Hematopoietic multipotent progenitor cell treated with erythropoietin and hydrocortisone succinate and interleukin-3 and kit ligand, for 8 days (in vitro differentiated cells): ENCODE measurements at regions not wholly inside any gene's neighbourhood (a gene's known extent, or its start where the extent isn't known, plus 50 kb on each side); places are given as distances from the start of the nearest gene placed in this dataset.

ENCODE experiments used
- DNase-seq: peaks from one replicate; pipeline ENCODE4 v3.0.0-alpha.2; 2015

- DNase-seq: no peak
These were observed 73.8 kb downstream of the CBLN2 start for GRCh38 chr18:72470391-72470790.

GRCh38 chr18:72468021-72468710 lies 76.0 kb downstream of the CBLN2 start:
- no peak for DNase-seq

GRCh38 chr18:72460210-72460680 lies 83.9 kb downstream of the CBLN2 start:
- DNase-seq: no peak

GRCh38 chr18:72458271-72458670 lies 85.9 kb downstream of the CBLN2 start:
- DNase-seq: no peak

- no peak for DNase-seq
These were observed 87.3 kb downstream of the CBLN2 start for GRCh38 chr18:72456802-72457201.

GRCh38 chr18:72452328-72452727 lies 91.8 kb downstream of the CBLN2 start:
- no peak for DNase-seq

GRCh38 chr18:72444798-72445155 lies 99.4 kb downstream of the CBLN2 start:
- DNase-seq: no peak

- DNase-seq: no peak
These were observed 99.9 kb downstream of the CBLN2 start for GRCh38 chr18:72444111-72444797.

GRCh38 chr18:72436401-72436800 lies 107.7 kb downstream of the CBLN2 start:
- DNase-seq: no peak

- DNase-seq: no peak
These were observed 110.4 kb downstream of the CBLN2 start for GRCh38 chr18:72433756-72434155.

- no peak for DNase-seq
These were observed 116.4 kb downstream of the CBLN2 start for GRCh38 chr18:72427721-72428120.

GRCh38 chr18:72419914-72420313 lies 124.2 kb downstream of the CBLN2 start:
- DNase-seq: no peak

GRCh38 chr18:72412927-72413326 lies 131.2 kb downstream of the CBLN2 start:
- DNase-seq: no peak

- DNase-seq: no peak
These were observed 132.9 kb downstream of the CBLN2 start for GRCh38 chr18:72411261-72411660.

- no peak for DNase-seq
These were observed 133.7 kb downstream of the CBLN2 start for GRCh38 chr18:72410399-72410798.

GRCh38 chr18:72409903-72410302 lies 134.2 kb downstream of the CBLN2 start:
- no peak for DNase-seq

- DNase-seq: no peak
These were observed 137.1 kb downstream of the CBLN2 start for GRCh38 chr18:72407048-72407447.

- no peak for DNase-seq
These were observed 152.2 kb downstream of the CBLN2 start for GRCh38 chr18:72391951-72392350.

GRCh38 chr18:72391427-72391826 lies 152.7 kb downstream of the CBLN2 start:
- DNase-seq: no peak

GRCh38 chr18:72378016-72378415 lies 166.1 kb downstream of the CBLN2 start:
- DNase-seq: no peak

GRCh38 chr18:72376256-72376655 lies 167.9 kb downstream of the CBLN2 start:
- no peak for DNase-seq

- no peak for DNase-seq
These were observed 168.5 kb downstream of the CBLN2 start for GRCh38 chr18:72375618-72376017.

- no peak for DNase-seq
These were observed 172.1 kb downstream of the CBLN2 start for GRCh38 chr18:72372076-72372475.

- DNase-seq: no peak
These were observed 175.8 kb downstream of the CBLN2 start for GRCh38 chr18:72368308-72368707.

GRCh38 chr18:72360634-72361033 lies 183.5 kb downstream of the CBLN2 start:
- DNase-seq: no peak
